ENCODE measurements at regions not wholly inside any gene's neighbourhood (a gene's known extent, or its start where the extent isn't known, plus 50 kb on each side); places are given as distances from the start of the nearest gene placed in this dataset.
"Not testable (repeated sequence)": the region's sequence is repeated elsewhere in the genome, so short reads cannot be mapped to it uniquely, and the experiment has no call there.

- no peaks in the 10 kb centered on the region for H3K4me1 ChIP-seq (ENCODE audit: control insufficient read depth in 4 of 4, insufficient read depth in 4 of 4, low read length in 3 of 4)
- no peak overlapping the region for H3K4me3 ChIP-seq (ENCODE audit: low read depth in 1 of 3, low read length in 3 of 3)
- TF ChIP-seq TAF1 (conservative IDR thresholded peaks at IDR 0.05), result no peak
- no peak for TF ChIP-seq GABPA (IDR thresholded peaks at IDR 0.05 in 1 of 2, conservative IDR thresholded peaks at IDR 0.05 in 1 of 2)
- no peak for TF ChIP-seq RXRA (IDR thresholded peaks at IDR 0.05)
- TF ChIP-seq RAD21 (IDR thresholded peaks at IDR 0.05), result no peak
- no peak for TF ChIP-seq EGR1 (IDR thresholded peaks at IDR 0.05; ENCODE audit: low read depth in 2 of 2)
- no peak for TF ChIP-seq ATF3 (IDR thresholded peaks at IDR 0.05)
- no peak for TF ChIP-seq SP1 (IDR thresholded peaks at IDR 0.05)
- TF ChIP-seq HNF4A (conservative IDR thresholded peaks at IDR 0.05), result no peak
- no peak for TF ChIP-seq NR2F2 (IDR thresholded peaks at IDR 0.05)
- TF ChIP-seq YY1 (IDR thresholded peaks at IDR 0.05), result no peak
- no peak for TF ChIP-seq REST (IDR thresholded peaks at IDR 0.05)
- DNase-seq (ENCODE audit: low spot score), result no peak
- H3K9ac ChIP-seq (ENCODE audit: low read depth in 1 of 2, low read length in 2 of 2), result no peak overlapping the region
- H3K9me3 ChIP-seq (ENCODE audit: control insufficient read depth in 4 of 4, low read length in 3 of 4), result no peaks in the 10 kb centered on the region
- 65% methylated on average over 3 of the region's 3 CpGs for WGBS
- no peaks in the 10 kb centered on the region for H3K27me3 ChIP-seq (ENCODE audit: control insufficient read depth in 4 of 4, insufficient read depth in 4 of 4, low read length in 3 of 4)
- no peak overlapping the region for H3K27ac ChIP-seq (ENCODE audit: low read depth in 1 of 2, low read length in 2 of 2)
- no peaks in the 10 kb centered on the region for H3K36me3 ChIP-seq (ENCODE audit: control insufficient read depth in 4 of 4, insufficient read depth in 3 of 4, low read depth in 1 of 4, low read length in 3 of 4)
Observed at GRCh38 chr11:79506124-79506523, 65.3 kb upstream of the TENM4 start.

- Histone ChIP-seq H3K36me3 (ENCODE audit: control insufficient read depth in 4 of 4, insufficient read depth in 3 of 4, low read depth in 1 of 4, low read length in 3 of 4) (no peaks in the 10 kb centered on the region), H3K27me3 (ENCODE audit: control insufficient read depth in 4 of 4, insufficient read depth in 4 of 4, low read length in 3 of 4) (no peaks in the 10 kb centered on the region), H3K9me3 (ENCODE audit: control insufficient read depth in 4 of 4, low read length in 3 of 4) (no peaks in the 10 kb centered on the region), H3K4me1 (ENCODE audit: control insufficient read depth in 4 of 4, insufficient read depth in 4 of 4, low read length in 3 of 4) (no peaks in the 10 kb centered on the region), H3K9ac (ENCODE audit: low read depth in 1 of 2, low read length in 2 of 2) (no peak overlapping the region), H3K27ac (ENCODE audit: low read depth in 1 of 2, low read length in 2 of 2) (no peak overlapping the region), H3K4me3 (ENCODE audit: low read depth in 1 of 3, low read length in 3 of 3) (no peak overlapping the region)
- TF ChIP-seq HNF4G (IDR thresholded peaks at IDR 0.05), result no peak
- no peak for TF ChIP-seq MAX (IDR thresholded peaks at IDR 0.05)
- TF ChIP-seq HNF4A (conservative IDR thresholded peaks at IDR 0.05), result no peak
- no peak for TF ChIP-seq NR2F2 (IDR thresholded peaks at IDR 0.05)
- WGBS, result 76% methylated on average over 6 of the region's 6 CpGs
- DNase-seq (ENCODE audit: low spot score), result no peak
Observed at GRCh38 chr11:79503028-79503427, 62.2 kb upstream of the TENM4 start.

GRCh38 chr11:79501707-79502106, 60.9 kb upstream of the TENM4 start:
- no peaks in the 10 kb centered on the region for H3K9me3 ChIP-seq (ENCODE audit: control insufficient read depth in 4 of 4, low read length in 3 of 4)
- TF ChIP-seq TAF1 (conservative IDR thresholded peaks at IDR 0.05) (no peak), NR2F2 (IDR thresholded peaks at IDR 0.05) (no peak), JUND (IDR thresholded peaks at IDR 0.05) (no peak), ZBTB33 (IDR thresholded peaks at IDR 0.05) (no peak), HNF4G (IDR thresholded peaks at IDR 0.05) (no peak), CTCF (IDR thresholded peaks at IDR 0.05; ENCODE audit: low read depth, low read length, missing input control) (no peak), GABPA (IDR thresholded peaks at IDR 0.05 in 1 of 2, conservative IDR thresholded peaks at IDR 0.05 in 1 of 2) (no peak)
- DNase-seq (ENCODE audit: low spot score), result no peak
- H3K36me3 ChIP-seq (ENCODE audit: control insufficient read depth in 4 of 4, insufficient read depth in 3 of 4, low read depth in 1 of 4, low read length in 3 of 4), result no peaks in the 10 kb centered on the region
- H3K4me1 ChIP-seq (ENCODE audit: control insufficient read depth in 4 of 4, insufficient read depth in 4 of 4, low read length in 3 of 4), result no peaks in the 10 kb centered on the region
- H3K4me3 ChIP-seq (ENCODE audit: low read depth in 1 of 3, low read length in 3 of 3), result no peak overlapping the region
- WGBS, result 65% methylated on average over 4 of the region's 4 CpGs
- no peak overlapping the region for H3K9ac ChIP-seq (ENCODE audit: low read depth in 1 of 2, low read length in 2 of 2)
- no peak overlapping the region for H3K27ac ChIP-seq (ENCODE audit: low read depth in 1 of 2, low read length in 2 of 2)
- no peaks in the 10 kb centered on the region for H3K27me3 ChIP-seq (ENCODE audit: control insufficient read depth in 4 of 4, insufficient read depth in 4 of 4, low read length in 3 of 4)

GRCh38 chr11:79499929-79500328, 59.1 kb upstream of the TENM4 start:
- not testable (repeated sequence) for H3K36me3 ChIP-seq (ENCODE audit: control insufficient read depth in 4 of 4, insufficient read depth in 3 of 4, low read depth in 1 of 4, low read length in 3 of 4); DNase-seq (ENCODE audit: low spot score); H3K9ac ChIP-seq (ENCODE audit: low read depth in 1 of 2, low read length in 2 of 2); H3K27ac ChIP-seq (ENCODE audit: low read depth in 1 of 2, low read length in 2 of 2); H3K27me3 ChIP-seq (ENCODE audit: control insufficient read depth in 4 of 4, insufficient read depth in 4 of 4, low read length in 3 of 4); H3K4me1 ChIP-seq (ENCODE audit: control insufficient read depth in 4 of 4, insufficient read depth in 4 of 4, low read length in 3 of 4); H3K4me3 ChIP-seq (ENCODE audit: low read depth in 1 of 3, low read length in 3 of 3); H3K9me3 ChIP-seq (ENCODE audit: control insufficient read depth in 4 of 4, low read length in 3 of 4)
- 88% methylated on average over 30 of the region's 30 CpGs for WGBS

Data from liver (tissue), 8 donors.